ENCODE measurements at regions not wholly inside any gene's neighbourhood (a gene's known extent, or its start where the extent isn't known, plus 50 kb on each side); places are given as distances from the start of the nearest gene placed in this dataset.

GRCh38 chr12:25637752-25638151, 84.7 kb upstream of the LMNTD1 start:
- no peaks in the 10 kb centered on the region for H3K4me1 ChIP-seq (ENCODE audit: low read depth)
- no peak overlapping the region for H3K4me3 ChIP-seq
- DNase-seq (no peak), ATAC-seq (no peak)
- intact Hi-C loops (cut with DNase I, micrococcal nuclease), result no loop called here
- H3K36me3 ChIP-seq (ENCODE audit: low read depth), result no peaks in the 10 kb centered on the region
- no peaks in the 10 kb centered on the region for H3K9me3 ChIP-seq
- no peak for TF ChIP-seq CTCF (IDR thresholded peaks at IDR 0.05)

GRCh38 chr12:25639406-25639805, 86.3 kb upstream of the LMNTD1 start:
- no peak for TF ChIP-seq CTCF (IDR thresholded peaks at IDR 0.05)
- H3K4me3 ChIP-seq, result no peak overlapping the region
- ATAC-seq (no peak), DNase-seq (no peak)
- no peaks in the 10 kb centered on the region for H3K9me3 ChIP-seq
- H3K36me3 ChIP-seq (ENCODE audit: low read depth), result no peaks in the 10 kb centered on the region
- no peaks in the 10 kb centered on the region for H3K4me1 ChIP-seq (ENCODE audit: low read depth)
- intact Hi-C loops (cut with DNase I, micrococcal nuclease), result no loop called here

GRCh38 chr12:25644979-25645378, 91.9 kb upstream of the LMNTD1 start:
- Histone ChIP-seq H3K9me3 (no peaks in the 10 kb centered on the region), H3K4me3 (no peak overlapping the region), H3K36me3 (ENCODE audit: low read depth) (no peaks in the 10 kb centered on the region), H3K4me1 (ENCODE audit: low read depth) (no peaks in the 10 kb centered on the region)
- TF ChIP-seq CTCF (IDR thresholded peaks at IDR 0.05), result no peak
- intact Hi-C loops (cut with DNase I, micrococcal nuclease), result no loop called here
- ATAC-seq (no peak), DNase-seq (no peak)

GRCh38 chr12:25645427-25645826, 92.3 kb upstream of the LMNTD1 start:
- Histone ChIP-seq H3K4me1 (ENCODE audit: low read depth) (no peaks in the 10 kb centered on the region), H3K9me3 (no peaks in the 10 kb centered on the region), H3K4me3 (no peak overlapping the region), H3K36me3 (ENCODE audit: low read depth) (no peaks in the 10 kb centered on the region)
- TF ChIP-seq CTCF (IDR thresholded peaks at IDR 0.05), result no peak
- no peak for ATAC-seq
- DNase-seq, result no peak
- intact Hi-C loops (cut with DNase I, micrococcal nuclease), result no loop called here

- ATAC-seq, result no peak
- intact Hi-C loops (cut with DNase I, micrococcal nuclease), result no loop called here
- TF ChIP-seq CTCF (IDR thresholded peaks at IDR 0.05), result no peak
- H3K9me3 ChIP-seq, result no peaks in the 10 kb centered on the region
- H3K4me1 ChIP-seq (ENCODE audit: low read depth), result no peaks in the 10 kb centered on the region
- DNase-seq, result no peak
- no peaks in the 10 kb centered on the region for H3K36me3 ChIP-seq (ENCODE audit: low read depth)
- no peak overlapping the region for H3K4me3 ChIP-seq
Observed at GRCh38 chr12:25651931-25652330, 98.8 kb upstream of the LMNTD1 start.

GRCh38 chr12:25652371-25652770, 99.3 kb upstream of the LMNTD1 start:
- no peak for DNase-seq
- no peak for TF ChIP-seq CTCF (IDR thresholded peaks at IDR 0.05)

More at GRCh38 chr12:25652371-25652770, 99.3 kb upstream of the LMNTD1 start:
- H3K36me3 ChIP-seq (ENCODE audit: low read depth), result no peaks in the 10 kb centered on the region
- H3K4me1 ChIP-seq (ENCODE audit: low read depth), result no peaks in the 10 kb centered on the region
- intact Hi-C loops (cut with DNase I, micrococcal nuclease), result no loop called here
- ATAC-seq, result no peak
- H3K4me3 ChIP-seq, result no peak overlapping the region
- H3K9me3 ChIP-seq, result no peaks in the 10 kb centered on the region

Measured in mucosa of descending colon (tissue), 3 donors.